ENCODE measurements at regions not wholly inside any gene's neighbourhood (a gene's known extent, or its start where the extent isn't known, plus 50 kb on each side); places are given as distances from the start of the nearest gene placed in this dataset.
A peak's percentile ranks its signal among the peaks of the same experiment; 100 is the strongest.

DNA sequence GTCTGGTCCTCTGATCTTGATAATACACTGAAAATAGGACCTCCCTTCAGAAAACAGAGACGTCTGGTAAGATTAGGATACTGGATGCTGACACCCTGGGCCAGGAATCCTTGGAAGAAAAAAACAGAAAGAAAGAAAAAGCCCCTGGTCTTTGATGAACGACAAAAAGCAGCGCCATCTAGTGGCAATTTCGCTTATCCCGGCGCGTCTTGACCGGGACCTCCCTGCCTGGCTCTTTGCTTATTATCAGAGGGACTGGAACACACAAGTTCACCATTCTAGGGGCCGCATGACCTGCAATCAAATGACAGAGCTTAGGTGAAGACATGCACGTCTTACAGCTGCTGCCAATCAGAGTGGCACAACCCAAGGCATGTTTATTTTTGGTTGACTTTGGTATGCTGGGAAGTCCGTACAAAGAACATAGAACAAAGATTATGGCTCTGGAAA lies 114.9 kb upstream of the NFIB start:
- intact Hi-C loops (cut with DNase I), result loop anchor here (5.0 kb wide), 1 partner anchor 1002 kb away; no protein-coding TSS in a partner anchor
- H3K4me3 ChIP-seq, result no peak overlapping the region
- WGBS, result 8% methylated on average over 11 of the region's 11 CpGs
- peak; percentile 73 for DNase-seq (ENCODE audit: low spot score)
- H3K27ac ChIP-seq, result no peak overlapping the region
- no peaks in the 10 kb centered on the region for H3K9me3 ChIP-seq
- H3K4me1 ChIP-seq (replicated peaks), result no peaks in the 10 kb centered on the region
- no peaks in the 10 kb centered on the region for H3K27me3 ChIP-seq (replicated peaks; ENCODE audit: insufficient read depth)
- no peaks in the 10 kb centered on the region for H3K36me3 ChIP-seq
- TF ChIP-seq POLR2AphosphoS5 (IDR thresholded peaks at IDR 0.05) (peak; percentile 12), POLR2A (IDR thresholded peaks at IDR 0.05) (no peak), CTCF (IDR thresholded peaks at IDR 0.05) (peak; percentile 61 to 77 (median 64))

GRCh38 chr9:14427419-14427818 lies 113.5 kb upstream of the NFIB start:
- intact Hi-C loops (cut with DNase I), result loop anchor here (5.0 kb wide), 1 partner anchor 1000 kb away; no protein-coding TSS in a partner anchor
- Histone ChIP-seq H3K36me3 (no peaks in the 10 kb centered on the region), H3K9me3 (no peaks in the 10 kb centered on the region), H3K27ac (no peak overlapping the region), H3K27me3 (replicated peaks; ENCODE audit: insufficient read depth) (no peaks in the 10 kb centered on the region), H3K4me3 (no peak overlapping the region), H3K4me1 (replicated peaks) (no peaks in the 10 kb centered on the region)
- WGBS, result 88% methylated on average over 2 of the region's 2 CpGs
- DNase-seq (ENCODE audit: low spot score), result no peak
- TF ChIP-seq POLR2AphosphoS5 (IDR thresholded peaks at IDR 0.05) (no peak), POLR2A (IDR thresholded peaks at IDR 0.05) (no peak), CTCF (IDR thresholded peaks at IDR 0.05) (no peak)

DNA sequence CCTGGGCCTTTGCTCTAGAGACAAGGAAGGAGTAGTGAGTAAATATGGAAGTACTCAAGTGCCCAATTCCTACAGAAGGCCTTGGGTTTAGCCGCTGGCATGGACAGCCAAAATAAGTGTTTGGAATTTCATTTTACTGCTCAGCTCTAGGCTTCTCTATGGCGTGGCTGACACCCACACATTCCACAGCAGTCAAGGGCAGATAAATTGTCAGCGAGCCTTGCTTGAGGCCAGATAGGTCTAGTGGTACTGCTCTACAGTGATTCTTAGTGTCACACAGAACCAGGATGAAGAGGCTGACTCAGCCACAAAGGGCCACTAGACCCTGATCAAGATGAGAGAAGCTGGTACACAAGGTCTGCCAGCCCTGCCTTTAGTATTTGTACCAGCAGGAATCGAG lies 111.0 kb upstream of the NFIB start:
- H3K36me3 ChIP-seq, result no peaks in the 10 kb centered on the region
- no peaks in the 10 kb centered on the region for H3K27me3 ChIP-seq (replicated peaks; ENCODE audit: insufficient read depth)
- no peak overlapping the region for H3K4me3 ChIP-seq
- no peak for TF ChIP-seq POLR2AphosphoS5 (IDR thresholded peaks at IDR 0.05)
- no peak for TF ChIP-seq CTCF (IDR thresholded peaks at IDR 0.05)
- TF ChIP-seq POLR2A (IDR thresholded peaks at IDR 0.05), result no peak
- intact Hi-C loops (cut with DNase I), result loop anchor here (5.0 kb wide), 1 partner anchor 998 kb away; no protein-coding TSS in a partner anchor
- no peaks in the 10 kb centered on the region for H3K9me3 ChIP-seq
- H3K4me1 ChIP-seq (replicated peaks), result no peaks in the 10 kb centered on the region
- DNase-seq (ENCODE audit: low spot score), result no peak
- 56% methylated on average over 4 of the region's 4 CpGs for WGBS
- H3K27ac ChIP-seq, result peak overlapping the region in 1 of 2 donors; percentile 13

- Histone ChIP-seq H3K4me1 (replicated peaks) (no peaks in the 10 kb centered on the region), H3K27ac (no peak overlapping the region), H3K9me3 (no peaks in the 10 kb centered on the region), H3K36me3 (no peaks in the 10 kb centered on the region), H3K4me3 (no peak overlapping the region), H3K27me3 (replicated peaks; ENCODE audit: insufficient read depth) (no peaks in the 10 kb centered on the region)
- 61% methylated on average over 7 of the region's 7 CpGs for WGBS
- no peak for DNase-seq (ENCODE audit: low spot score)
- intact Hi-C loops (cut with DNase I), result no loop called here
- TF ChIP-seq POLR2A (IDR thresholded peaks at IDR 0.05), result no peak
- TF ChIP-seq CTCF (IDR thresholded peaks at IDR 0.05), result no peak
- TF ChIP-seq POLR2AphosphoS5 (IDR thresholded peaks at IDR 0.05), result no peak
Measured at GRCh38 chr9:14424289-14424688, 110.3 kb upstream of the NFIB start.

GRCh38 chr9:14423815-14424261 lies 109.9 kb upstream of the NFIB start:
- H3K4me1 ChIP-seq (replicated peaks), result no peaks in the 10 kb centered on the region
- DNase-seq (ENCODE audit: low spot score), result no peak
- H3K9me3 ChIP-seq, result no peaks in the 10 kb centered on the region
- intact Hi-C loops (cut with DNase I), result no loop called here
- H3K27me3 ChIP-seq (replicated peaks; ENCODE audit: insufficient read depth), result no peaks in the 10 kb centered on the region
- H3K27ac ChIP-seq, result no peak overlapping the region
- 62% methylated on average over 6 of the region's 6 CpGs for WGBS
- no peaks in the 10 kb centered on the region for H3K36me3 ChIP-seq
- TF ChIP-seq POLR2A (IDR thresholded peaks at IDR 0.05), result no peak
- no peak for TF ChIP-seq CTCF (IDR thresholded peaks at IDR 0.05)
- TF ChIP-seq POLR2AphosphoS5 (IDR thresholded peaks at IDR 0.05), result no peak
- no peak overlapping the region for H3K4me3 ChIP-seq
